Loucy (cell line): ENCODE measurements at regions not wholly inside any gene's neighbourhood (a gene's known extent, or its start where the extent isn't known, plus 50 kb on each side); places are given as distances from the start of the nearest gene placed in this dataset.

Experiments
- EZH2phosphoT487 ChIP-seq: fragments of 200-600 bp; IDR thresholded peaks from 2 replicates; pipeline ENCODE4 v1.6.1; 2018; ENCODE audit warnings: antibody characterized with exemption, mild to moderate bottlenecking, moderate library complexity, borderline replicate concordance
- TF ChIP-seq, protein P1 (sequence below): fragments of 200-600 bp; sonication (generic); conservative IDR thresholded peaks from 2 replicates; pipeline ENCODE4 v1.5.1; 2014; ENCODE audit warnings: mild to moderate bottlenecking, antibody characterized with exemption, low read length

DNA sequence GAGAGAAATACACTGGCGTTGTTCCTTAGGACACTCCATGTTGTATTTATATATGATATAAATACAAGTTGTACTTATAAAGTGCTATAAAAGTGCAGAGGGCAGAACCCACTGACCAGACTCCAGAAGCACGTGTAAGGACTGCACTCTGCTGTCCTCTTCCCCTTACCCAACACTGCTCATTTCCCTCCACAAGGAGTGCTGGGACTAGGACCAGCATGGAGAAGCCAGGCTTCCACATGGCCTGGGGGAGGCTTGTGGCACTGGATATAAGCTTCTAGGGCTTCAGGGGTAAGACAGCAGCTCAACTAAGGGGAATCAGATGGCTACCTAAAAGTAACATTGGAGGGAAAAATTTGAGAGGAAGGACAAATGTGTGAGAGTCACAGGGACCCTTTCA is 556.9 kb downstream of the IGSF11 start:
- TF ChIP-seq, protein P1, sequence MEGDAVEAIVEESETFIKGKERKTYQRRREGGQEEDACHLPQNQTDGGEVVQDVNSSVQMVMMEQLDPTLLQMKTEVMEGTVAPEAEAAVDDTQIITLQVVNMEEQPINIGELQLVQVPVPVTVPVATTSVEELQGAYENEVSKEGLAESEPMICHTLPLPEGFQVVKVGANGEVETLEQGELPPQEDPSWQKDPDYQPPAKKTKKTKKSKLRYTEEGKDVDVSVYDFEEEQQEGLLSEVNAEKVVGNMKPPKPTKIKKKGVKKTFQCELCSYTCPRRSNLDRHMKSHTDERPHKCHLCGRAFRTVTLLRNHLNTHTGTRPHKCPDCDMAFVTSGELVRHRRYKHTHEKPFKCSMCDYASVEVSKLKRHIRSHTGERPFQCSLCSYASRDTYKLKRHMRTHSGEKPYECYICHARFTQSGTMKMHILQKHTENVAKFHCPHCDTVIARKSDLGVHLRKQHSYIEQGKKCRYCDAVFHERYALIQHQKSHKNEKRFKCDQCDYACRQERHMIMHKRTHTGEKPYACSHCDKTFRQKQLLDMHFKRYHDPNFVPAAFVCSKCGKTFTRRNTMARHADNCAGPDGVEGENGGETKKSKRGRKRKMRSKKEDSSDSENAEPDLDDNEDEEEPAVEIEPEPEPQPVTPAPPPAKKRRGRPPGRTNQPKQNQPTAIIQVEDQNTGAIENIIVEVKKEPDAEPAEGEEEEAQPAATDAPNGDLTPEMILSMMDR = no peak
- no peak for TF ChIP-seq EZH2phosphoT487
